ENCODE measurements at regions not wholly inside any gene's neighbourhood (a gene's known extent, or its start where the extent isn't known, plus 50 kb on each side); places are given as distances from the start of the nearest gene placed in this dataset.

DNA sequence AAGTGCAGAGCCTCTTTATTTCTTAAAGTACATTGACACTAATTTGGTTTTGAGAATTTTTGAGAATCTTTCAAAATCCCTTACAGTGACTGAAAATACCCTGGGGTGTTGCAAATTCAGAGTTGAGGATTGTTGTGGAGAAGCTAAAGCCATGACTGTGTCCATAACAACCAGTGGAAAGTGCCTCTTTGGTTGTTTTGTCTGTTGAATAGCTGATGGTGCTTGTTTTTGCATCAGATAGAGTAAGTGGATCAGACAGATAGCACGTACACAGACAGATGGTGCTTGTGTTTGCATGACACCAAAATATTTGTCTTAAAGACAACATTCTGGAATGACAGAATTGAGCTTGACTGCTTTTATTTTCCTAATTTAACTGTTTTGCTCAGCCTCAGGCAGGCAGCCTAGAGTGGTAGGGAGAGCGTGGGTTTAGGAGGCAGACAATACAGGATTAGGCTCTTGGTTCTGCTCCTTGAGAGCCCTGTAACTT, 265.0 kb downstream of the IL20RB start:
- Histone ChIP-seq H3K27ac (ENCODE audit: low read depth in 1 of 2, low read length in 2 of 2) (no peak overlapping the region), H3K4me2 (replicated peaks; ENCODE audit: extremely low read depth, low read length, poor library complexity, severe bottlenecking) (no peak overlapping the region), H3K27me3 (ENCODE audit: control insufficient read depth in 2 of 2, insufficient read depth in 2 of 2, low read length in 2 of 2) (no peaks in the 10 kb centered on the region), H3K4me1 (ENCODE audit: control insufficient read depth in 1 of 2, insufficient read depth in 2 of 2, low read length in 2 of 2) (no peaks in the 10 kb centered on the region), H3K79me2 (ENCODE audit: insufficient read depth, low read length) (no peaks in the 10 kb centered on the region), H3K4me3 (replicated peaks in 1 of 3; ENCODE audit: low read depth in 2 of 3, low read length in 3 of 3) (no peak overlapping the region), H4K20me1 (ENCODE audit: insufficient read depth, low read length) (no peaks in the 10 kb centered on the region), H3K9ac (ENCODE audit: insufficient read depth, low read length, poor library complexity, severe bottlenecking) (no peak overlapping the region), H2AFZ (ENCODE audit: insufficient read depth, low read depth, low read length, poor library complexity, severe bottlenecking) (no peak overlapping the region), H3K9me3 (replicated peaks in 1 of 2; ENCODE audit: control insufficient read depth in 1 of 2, insufficient read depth in 1 of 2, low read length in 2 of 2) (no peaks in the 10 kb centered on the region), H3K36me3 (replicated peaks in 1 of 2; ENCODE audit: control insufficient read depth in 1 of 2, insufficient read depth in 2 of 2, low read length in 2 of 2) (no peaks in the 10 kb centered on the region)
- H3K36me3 Mint-ChIP-seq: no peaks in the 10 kb centered on the region
- peaks cover 0 to 9% (median 3%) of the 10 kb centered on the region in 7 donors for H3K9me3 Mint-ChIP-seq
- TF ChIP-seq, protein P1, sequence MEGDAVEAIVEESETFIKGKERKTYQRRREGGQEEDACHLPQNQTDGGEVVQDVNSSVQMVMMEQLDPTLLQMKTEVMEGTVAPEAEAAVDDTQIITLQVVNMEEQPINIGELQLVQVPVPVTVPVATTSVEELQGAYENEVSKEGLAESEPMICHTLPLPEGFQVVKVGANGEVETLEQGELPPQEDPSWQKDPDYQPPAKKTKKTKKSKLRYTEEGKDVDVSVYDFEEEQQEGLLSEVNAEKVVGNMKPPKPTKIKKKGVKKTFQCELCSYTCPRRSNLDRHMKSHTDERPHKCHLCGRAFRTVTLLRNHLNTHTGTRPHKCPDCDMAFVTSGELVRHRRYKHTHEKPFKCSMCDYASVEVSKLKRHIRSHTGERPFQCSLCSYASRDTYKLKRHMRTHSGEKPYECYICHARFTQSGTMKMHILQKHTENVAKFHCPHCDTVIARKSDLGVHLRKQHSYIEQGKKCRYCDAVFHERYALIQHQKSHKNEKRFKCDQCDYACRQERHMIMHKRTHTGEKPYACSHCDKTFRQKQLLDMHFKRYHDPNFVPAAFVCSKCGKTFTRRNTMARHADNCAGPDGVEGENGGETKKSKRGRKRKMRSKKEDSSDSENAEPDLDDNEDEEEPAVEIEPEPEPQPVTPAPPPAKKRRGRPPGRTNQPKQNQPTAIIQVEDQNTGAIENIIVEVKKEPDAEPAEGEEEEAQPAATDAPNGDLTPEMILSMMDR (IDR thresholded peaks at IDR 0.05): no peak
- DNase-seq: no peak
- 79% methylated on average over 2 of the region's 2 CpGs for WGBS (ENCODE audit: insufficient coverage)
- no peaks in the 10 kb centered on the region for H3K27me3 Mint-ChIP-seq (ENCODE audit: low read depth in 3 of 3)
- H3K27ac Mint-ChIP-seq: no peak overlapping the region
- no peak overlapping the region for H3K4me3 Mint-ChIP-seq
- intact Hi-C loops (cut with micrococcal nuclease): no loop called here
- no peaks in the 10 kb centered on the region for H3K4me1 Mint-ChIP-seq

DNA sequence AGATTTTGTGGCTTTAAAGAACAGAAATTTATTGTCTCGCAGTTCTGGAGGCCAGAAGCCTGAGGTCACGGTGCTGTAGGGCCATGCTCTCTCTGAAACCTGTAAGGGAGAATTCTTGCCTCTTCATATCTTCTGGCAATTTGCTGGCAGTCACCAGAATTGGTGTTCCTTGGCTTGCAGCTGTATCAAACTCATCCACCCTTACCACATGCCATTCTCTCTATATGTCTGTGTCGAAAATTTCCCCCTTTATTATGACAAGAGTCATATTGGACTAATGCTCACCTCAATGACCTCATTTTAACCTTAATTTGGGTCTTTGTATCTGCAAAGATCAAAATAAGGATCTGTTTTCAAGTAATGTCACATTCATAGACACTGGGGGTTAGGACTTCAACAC, 266.7 kb downstream of the IL20RB start:
- Mint-ChIP-seq H3K4me1 (no peaks in the 10 kb centered on the region), H3K27ac (no peak overlapping the region), H3K9me3 (peaks cover 0 to 7% (median 3%) of the 10 kb centered on the region in 7 donors), H3K27me3 (ENCODE audit: low read depth in 3 of 3) (peaks cover 0 to 4% (median 2%) of the 10 kb centered on the region in 3 donors), H3K36me3 (no peaks in the 10 kb centered on the region), H3K4me3 (no peak overlapping the region)
- no peak overlapping the region for H3K4me3 ChIP-seq (replicated peaks in 1 of 3; ENCODE audit: low read depth in 2 of 3, low read length in 3 of 3)
- H3K9me3 ChIP-seq (replicated peaks in 1 of 2; ENCODE audit: control insufficient read depth in 1 of 2, insufficient read depth in 1 of 2, low read length in 2 of 2): no peaks in the 10 kb centered on the region
- H3K79me2 ChIP-seq (ENCODE audit: insufficient read depth, low read length): no peaks in the 10 kb centered on the region
- H3K27ac ChIP-seq (ENCODE audit: low read depth in 1 of 2, low read length in 2 of 2): no peak overlapping the region
- H3K36me3 ChIP-seq (replicated peaks in 1 of 2; ENCODE audit: control insufficient read depth in 1 of 2, insufficient read depth in 2 of 2, low read length in 2 of 2): no peaks in the 10 kb centered on the region
- H3K9ac ChIP-seq (ENCODE audit: insufficient read depth, low read length, poor library complexity, severe bottlenecking): no peak overlapping the region
- no peak overlapping the region for H3K4me2 ChIP-seq (replicated peaks; ENCODE audit: extremely low read depth, low read length, poor library complexity, severe bottlenecking)
- TF ChIP-seq, protein P1 (IDR thresholded peaks at IDR 0.05): no peak
- H4K20me1 ChIP-seq (ENCODE audit: insufficient read depth, low read length): no peaks in the 10 kb centered on the region
- H3K4me1 ChIP-seq (ENCODE audit: control insufficient read depth in 1 of 2, insufficient read depth in 2 of 2, low read length in 2 of 2): no peaks in the 10 kb centered on the region
- WGBS (ENCODE audit: insufficient coverage): 93% methylated on average over 2 of the region's 3 CpGs
- H2AFZ ChIP-seq (ENCODE audit: insufficient read depth, low read depth, low read length, poor library complexity, severe bottlenecking): no peak overlapping the region
- intact Hi-C loops (cut with micrococcal nuclease): no loop called here
- no peak for DNase-seq
- no peaks in the 10 kb centered on the region for H3K27me3 ChIP-seq (ENCODE audit: control insufficient read depth in 2 of 2, insufficient read depth in 2 of 2, low read length in 2 of 2)

Data from CD14-positive monocyte (primary cell).